HG03196 (cell line): ENCODE measurements at regions not wholly inside any gene's neighbourhood (a gene's known extent, or its start where the extent isn't known, plus 50 kb on each side); places are given as distances from the start of the nearest gene placed in this dataset.

Experiments
- ATAC-seq: cut with Tn5 transposase; IDR thresholded peaks from one replicate; pipeline ENCODE4 v1.9.1; 2021; ENCODE audit not compliant: unreplicated experiment

GRCh38 chr6:84361372-84362192, 134.1 kb upstream of the CEP162 start:
- no peak for ATAC-seq

- no peak for ATAC-seq
Measured at GRCh38 chr6:84360039-84360438, 132.6 kb upstream of the CEP162 start.

GRCh38 chr6:84358581-84358980, 131.1 kb upstream of the CEP162 start:
- no peak for ATAC-seq

GRCh38 chr6:84357631-84358030, 130.2 kb upstream of the CEP162 start:
- ATAC-seq: no peak

- ATAC-seq: no peak
Measured at GRCh38 chr6:84356907-84357306, 129.5 kb upstream of the CEP162 start.

- no peak for ATAC-seq
Measured at GRCh38 chr6:84353459-84354423, 126.3 kb upstream of the CEP162 start.

- ATAC-seq: no peak
Measured at GRCh38 chr6:84350397-84350796, 123.0 kb upstream of the CEP162 start.

- no peak for ATAC-seq
Measured at GRCh38 chr6:84349542-84349941, 122.1 kb upstream of the CEP162 start.

- no peak for ATAC-seq
Measured at GRCh38 chr6:84348801-84349200, 121.4 kb upstream of the CEP162 start.

- ATAC-seq: no peak
Measured at GRCh38 chr6:84346372-84346771, 118.9 kb upstream of the CEP162 start.

- no peak for ATAC-seq
Measured at GRCh38 chr6:84344005-84344404, 116.6 kb upstream of the CEP162 start.

GRCh38 chr6:84340422-84340821, 113.0 kb upstream of the CEP162 start:
- no peak for ATAC-seq

- no peak for ATAC-seq
Measured at GRCh38 chr6:84333842-84334241, 106.4 kb upstream of the CEP162 start.

- peak; percentile 91 for ATAC-seq
Measured at GRCh38 chr6:84332139-84333034, 104.9 kb upstream of the CEP162 start.

- ATAC-seq: no peak
Measured at GRCh38 chr6:84330325-84330724, 102.9 kb upstream of the CEP162 start.

GRCh38 chr6:84329516-84329915, 102.1 kb upstream of the CEP162 start:
- ATAC-seq: no peak

GRCh38 chr6:84329077-84329476, 101.6 kb upstream of the CEP162 start:
- no peak for ATAC-seq

- no peak for ATAC-seq
Measured at GRCh38 chr6:84317463-84317862, 90.0 kb upstream of the CEP162 start.

GRCh38 chr6:84314377-84314898, 87.0 kb upstream of the CEP162 start:
- ATAC-seq: no peak

GRCh38 chr6:84309336-84309735, 81.9 kb upstream of the CEP162 start:
- ATAC-seq: no peak

- ATAC-seq: no peak
Measured at GRCh38 chr6:84304881-84305280, 77.4 kb upstream of the CEP162 start.
